Activated gamma-delta T cell treated with anti-CD3 and anti-CD28 coated beads, Interleukin-2, amount 50 U/mL, for 16 hours (primary cell): ENCODE measurements at regions not wholly inside any gene's neighbourhood (a gene's known extent, or its start where the extent isn't known, plus 50 kb on each side); places are given as distances from the start of the nearest gene placed in this dataset.

Source experiments
- DNase-seq: peaks from one replicate; pipeline ENCODE4 v3.0.0-alpha.2; 2020; ENCODE audit warnings: low read depth

- no peak for DNase-seq
Observed at GRCh38 chr16:51592001-51592501, 441.0 kb upstream of the SALL1 start.

- no peak for DNase-seq
Observed at GRCh38 chr16:51591480-51591879, 440.4 kb upstream of the SALL1 start.

- DNase-seq, result no peak
Observed at GRCh38 chr16:51579652-51580360, 428.7 kb upstream of the SALL1 start.

- DNase-seq, result no peak
Observed at GRCh38 chr16:51577621-51578303, 426.7 kb upstream of the SALL1 start.

- DNase-seq, result no peak
Observed at GRCh38 chr16:51576498-51577195, 425.6 kb upstream of the SALL1 start.

GRCh38 chr16:51573191-51573590, 422.1 kb upstream of the SALL1 start:
- no peak for DNase-seq

GRCh38 chr16:51569203-51569931, 418.3 kb upstream of the SALL1 start:
- DNase-seq, result no peak

GRCh38 chr16:51567911-51568310, 416.8 kb upstream of the SALL1 start:
- no peak for DNase-seq

GRCh38 chr16:51565184-51565583, 414.1 kb upstream of the SALL1 start:
- DNase-seq, result no peak

GRCh38 chr16:51562891-51563290, 411.8 kb upstream of the SALL1 start:
- DNase-seq, result no peak

GRCh38 chr16:51559901-51560300, 408.8 kb upstream of the SALL1 start:
- DNase-seq, result no peak

GRCh38 chr16:51557670-51558069, 406.6 kb upstream of the SALL1 start:
- no peak for DNase-seq

GRCh38 chr16:51556694-51557340, 405.7 kb upstream of the SALL1 start:
- no peak for DNase-seq

GRCh38 chr16:51553910-51554309, 402.8 kb upstream of the SALL1 start:
- DNase-seq, result no peak

- DNase-seq, result no peak
Observed at GRCh38 chr16:51553314-51553713, 402.2 kb upstream of the SALL1 start.

- no peak for DNase-seq
Observed at GRCh38 chr16:51550800-51551347, 399.8 kb upstream of the SALL1 start.

GRCh38 chr16:51549836-51550235, 398.8 kb upstream of the SALL1 start:
- no peak for DNase-seq

GRCh38 chr16:51545951-51546350, 394.9 kb upstream of the SALL1 start:
- DNase-seq, result no peak

GRCh38 chr16:51544851-51545467, 393.9 kb upstream of the SALL1 start:
- no peak for DNase-seq

- no peak for DNase-seq
Observed at GRCh38 chr16:51543971-51544370, 392.9 kb upstream of the SALL1 start.
